GM19043 (cell line): ENCODE measurements at regions not wholly inside any gene's neighbourhood (a gene's known extent, or its start where the extent isn't known, plus 50 kb on each side); places are given as distances from the start of the nearest gene placed in this dataset.

Experiments
- ATAC-seq: cut with Tn5 transposase; IDR thresholded peaks from one replicate; pipeline ENCODE4 v1.9.1; 2021; ENCODE audit warnings: low read depth; ENCODE audit not compliant: unreplicated experiment

- ATAC-seq: no peak
Observed at GRCh38 chr17:14838567-14838966, 426.6 kb downstream of the PMP22 start.

- no peak for ATAC-seq
Observed at GRCh38 chr17:14833201-14833785, 431.8 kb downstream of the PMP22 start.

GRCh38 chr17:14831491-14831890, 433.6 kb downstream of the PMP22 start:
- no peak for ATAC-seq

GRCh38 chr17:14827396-14827919, 437.7 kb downstream of the PMP22 start:
- no peak for ATAC-seq

GRCh38 chr17:14826358-14826757, 438.8 kb downstream of the PMP22 start:
- ATAC-seq: no peak

- no peak for ATAC-seq
Observed at GRCh38 chr17:14818469-14818868, 446.7 kb downstream of the PMP22 start.

GRCh38 chr17:14815079-14815478, 450.0 kb downstream of the PMP22 start:
- no peak for ATAC-seq

GRCh38 chr17:14813649-14814370, 451.3 kb downstream of the PMP22 start:
- no peak for ATAC-seq

- ATAC-seq: no peak
Observed at GRCh38 chr17:14808425-14808824, 456.7 kb downstream of the PMP22 start.

GRCh38 chr17:14805348-14805747, 459.8 kb downstream of the PMP22 start:
- no peak for ATAC-seq

GRCh38 chr17:14803826-14804225, 461.3 kb downstream of the PMP22 start:
- no peak for ATAC-seq

- no peak for ATAC-seq
Observed at GRCh38 chr17:14797801-14798200, 467.3 kb downstream of the PMP22 start.

- ATAC-seq: no peak
Observed at GRCh38 chr17:14797021-14797420, 468.1 kb downstream of the PMP22 start.

GRCh38 chr17:14794961-14795360, 470.2 kb downstream of the PMP22 start:
- ATAC-seq: no peak

GRCh38 chr17:14793237-14793636, 471.9 kb downstream of the PMP22 start:
- no peak for ATAC-seq

GRCh38 chr17:14792746-14793145, 472.4 kb downstream of the PMP22 start:
- ATAC-seq: no peak

GRCh38 chr17:14791221-14791620, 473.9 kb downstream of the PMP22 start:
- no peak for ATAC-seq

- no peak for ATAC-seq
Observed at GRCh38 chr17:14790521-14790920, 474.6 kb downstream of the PMP22 start.

GRCh38 chr17:14784997-14785696, 480.0 kb downstream of the PMP22 start:
- ATAC-seq: no peak

- ATAC-seq: no peak
Observed at GRCh38 chr17:14781123-14781522, 480.2 kb downstream of the HS3ST3B1 start.

- ATAC-seq: no peak
Observed at GRCh38 chr17:14780097-14780651, 479.3 kb downstream of the HS3ST3B1 start.
